H9 (cell line): ENCODE measurements at regions not wholly inside any gene's neighbourhood (a gene's known extent, or its start where the extent isn't known, plus 50 kb on each side); places are given as distances from the start of the nearest gene placed in this dataset.

Experiments
- DNase-seq: peaks from one replicate; pipeline ENCODE4 v3.0.0-alpha.2; 2017
- H2AFZ ChIP-seq: one replicate; pipeline ENCODE4 v1.6.1; 2013; ENCODE audit warnings: mild to moderate bottlenecking, low read length, control low read depth, moderate library complexity
- H2AK5ac ChIP-seq: 2 replicates; pipeline ENCODE4 v1.6.1; 2013; ENCODE audit warnings: low read length, control low read depth, mixed read lengths; ENCODE audit not compliant: insufficient read length
- H2BK120ac ChIP-seq: one replicate; pipeline ENCODE4 v1.6.1; 2013; ENCODE audit warnings: low read depth, mild to moderate bottlenecking, low read length, control low read depth, inconsistent platforms; ENCODE audit not compliant: poor library complexity, severe bottlenecking
- H2BK12ac ChIP-seq: 2 replicates; pipeline ENCODE4 v1.6.1; 2013; ENCODE audit warnings: low read length, control low read depth, mixed read lengths, low read depth; ENCODE audit not compliant: insufficient read length
- H2BK15ac ChIP-seq: 2 replicates; pipeline ENCODE4 v1.6.1; 2013; ENCODE audit warnings: low read depth, low read length, control low read depth
- H2BK20ac ChIP-seq: one replicate; pipeline ENCODE4 v1.6.1; 2013; ENCODE audit warnings: low read depth, mild to moderate bottlenecking, low read length, control low read depth, inconsistent platforms; ENCODE audit not compliant: poor library complexity, severe bottlenecking
- H2BK5ac ChIP-seq: 2 replicates; pipeline ENCODE4 v1.6.1; 2013; ENCODE audit warnings: low read length, control low read depth, mixed read lengths; ENCODE audit not compliant: insufficient read length
- H3K14ac ChIP-seq: 2 replicates; pipeline ENCODE4 v1.6.1; 2013; ENCODE audit warnings: low read length, control low read depth; ENCODE audit not compliant: insufficient read depth
- H3K18ac ChIP-seq: 2 replicates; pipeline ENCODE4 v1.6.1; 2013; ENCODE audit warnings: low read depth, mild to moderate bottlenecking, mixed read lengths, low read length, control low read depth; ENCODE audit not compliant: insufficient read length
- H3K23ac ChIP-seq: 2 replicates; pipeline ENCODE4 v1.6.1; 2013; ENCODE audit warnings: low read length, control low read depth, mixed read lengths, low read depth; ENCODE audit not compliant: insufficient read length
- H3K23me2 ChIP-seq: 2 replicates; pipeline ENCODE4 v1.6.1; 2013; ENCODE audit warnings: low read depth, mild to moderate bottlenecking, mixed read lengths, low read length, control low read depth; ENCODE audit not compliant: insufficient read length, poor library complexity, severe bottlenecking
- H3K27ac ChIP-seq: 2 replicates; pipeline ENCODE4 v1.5.1; 2013; ENCODE audit warnings: low read length, control low read depth, mixed read lengths, low read depth; ENCODE audit not compliant: insufficient read length
- H3K27me3 ChIP-seq: 2 replicates; pipeline ENCODE4 v1.6.1; 2013; ENCODE audit warnings: low read length, control low read depth, inconsistent platforms; ENCODE audit not compliant: insufficient read depth
- H3K4ac ChIP-seq: 2 replicates; pipeline ENCODE4 v1.6.1; 2013; ENCODE audit warnings: low read depth, mild to moderate bottlenecking, control low read depth, inconsistent platforms, low read length, moderate library complexity
- H3K4me1 ChIP-seq: 2 replicates; pipeline ENCODE4 v1.6.1; 2013; ENCODE audit warnings: low read length, control low read depth, inconsistent platforms; ENCODE audit not compliant: insufficient read depth
- H3K4me2 ChIP-seq: 2 replicates; pipeline ENCODE4 v1.6.1; 2013; ENCODE audit warnings: low read length, control low read depth, mixed read lengths; ENCODE audit not compliant: insufficient read length, insufficient read depth
- H3K56ac ChIP-seq: 2 replicates; pipeline ENCODE4 v1.6.1; 2013; ENCODE audit warnings: low read depth, mild to moderate bottlenecking, mixed read lengths, low read length, control low read depth; ENCODE audit not compliant: insufficient read length
- H3K79me1 ChIP-seq: 2 replicates; pipeline ENCODE4 v1.6.1; 2013; ENCODE audit warnings: low read depth, mild to moderate bottlenecking, moderate library complexity, low read length, control low read depth, inconsistent platforms; ENCODE audit not compliant: insufficient read depth, poor library complexity, severe bottlenecking
- H3K79me2 ChIP-seq: 2 replicates; pipeline ENCODE4 v1.6.1; 2013; ENCODE audit warnings: low read length, control low read depth, inconsistent platforms; ENCODE audit not compliant: insufficient read depth
- H3K9ac ChIP-seq: 2 replicates; pipeline ENCODE4 v1.6.1; 2013; ENCODE audit warnings: low read length, control low read depth, mixed read lengths; ENCODE audit not compliant: insufficient read length; ENCODE audit errors: extremely low read depth
- H3K9me3 ChIP-seq: one replicate; pipeline ENCODE4 v1.6.1; 2013; ENCODE audit warnings: low read depth, low read length, inconsistent platforms; ENCODE audit not compliant: control insufficient read depth
- H3T11ph ChIP-seq: one replicate; pipeline ENCODE4 v1.6.1; 2013; ENCODE audit warnings: mild to moderate bottlenecking, low read length, control low read depth, inconsistent platforms
- H4K20me1 ChIP-seq: one replicate; pipeline ENCODE4 v1.6.1; 2013; ENCODE audit not compliant: control insufficient read depth, insufficient read length, insufficient read depth
- H4K5ac ChIP-seq: 2 replicates; pipeline ENCODE4 v1.6.1; 2013; ENCODE audit warnings: low read depth, mild to moderate bottlenecking, mixed read lengths, low read length, control low read depth; ENCODE audit not compliant: insufficient read length
- H4K8ac ChIP-seq: replicated peaks from 2 replicates; pipeline ENCODE4 v1.6.1; 2013; ENCODE audit warnings: low read length, control low read depth, mixed read lengths, low read depth; ENCODE audit not compliant: insufficient read length
- H4K91ac ChIP-seq: 2 replicates; pipeline ENCODE4 v1.6.1; 2013; ENCODE audit warnings: low read depth, mild to moderate bottlenecking, moderate library complexity, mixed read lengths, low read length, control low read depth; ENCODE audit not compliant: insufficient read length
- H3K27ac Mint-ChIP-seq, 3 experiments: 2 replicates in 2 of 3; 3 replicates in 1 of 3; pipeline ENCODE4 v1.8.0; 2020 to 2021; ENCODE audit warnings: mixed read lengths in 3 of 3, mild to moderate bottlenecking in 1 of 3, moderate library complexity in 1 of 3
- H3K27me3 Mint-ChIP-seq: 2 replicates; pipeline ENCODE4 v1.8.0; 2021; ENCODE audit warnings: low read depth, mild to moderate bottlenecking, moderate library complexity, mixed read lengths
- H3K36me3 Mint-ChIP-seq, 3 experiments: 2 replicates in 2 of 3; 3 replicates in 1 of 3; pipeline ENCODE4 v1.8.0; 2020 to 2021; ENCODE audit warnings: low read depth in 3 of 3, mixed read lengths in 3 of 3; ENCODE audit not compliant: insufficient read depth in 1 of 3
- H3K4me1 Mint-ChIP-seq, 2 experiments: 2 replicates each; pipeline ENCODE4 v1.8.0; 2020; ENCODE audit warnings: mixed read lengths in 2 of 2
- H3K4me3 Mint-ChIP-seq, 2 experiments: 2 replicates in 1 of 2; 3 replicates in 1 of 2; pipeline ENCODE4 v1.8.0; 2020 to 2021; ENCODE audit warnings: mild to moderate bottlenecking in 2 of 2, mixed read lengths in 2 of 2, moderate library complexity in 1 of 2
- H3K9me3 Mint-ChIP-seq, 2 experiments: 2 replicates in 1 of 2; 3 replicates in 1 of 2; pipeline ENCODE4 v1.8.0; 2020; ENCODE audit warnings: mild to moderate bottlenecking in 2 of 2, mixed read lengths in 2 of 2, moderate library complexity in 1 of 2
- WGBS: extraction: QIAGEN DNeasy Blood & Tissue Kit; methylation state at CpG from one replicate; pipeline ENCODE4 v1.1.7; 2013; ENCODE audit warnings: missing lambda C conversion rate, low lambda C conversion rate, mixed read lengths; ENCODE audit not compliant: insufficient read length; ENCODE audit errors: extremely low coverage; 5-methylcytosine and 5-hydroxymethylcytosine counted together
- TF ChIP-seq, protein P1 (sequence below): fragments of 200-600 bp; sonication (generic); conservative IDR thresholded peaks from 3 replicates; pipeline ENCODE4 v1.8.0; 2021; ENCODE audit warnings: antibody characterized with exemption, mild to moderate bottlenecking

DNA sequence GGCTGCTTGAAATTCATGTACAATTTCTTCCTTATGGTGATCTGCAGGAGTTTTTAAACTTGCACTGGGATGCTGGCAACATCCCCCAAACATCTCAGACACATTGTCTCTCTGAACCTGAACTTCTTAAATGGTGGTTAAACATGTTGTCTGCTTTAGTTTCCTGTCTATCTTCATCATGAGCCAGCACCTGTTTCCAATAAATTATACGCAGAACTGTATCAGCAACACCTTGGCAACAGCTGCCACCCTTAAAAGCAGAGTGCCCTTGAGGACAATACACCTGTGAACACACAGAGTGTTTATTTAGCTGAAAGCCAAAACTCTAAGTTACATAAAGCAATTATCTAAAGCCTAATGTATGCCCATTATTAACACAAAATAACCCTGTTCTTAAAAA is 242.9 kb downstream of the WNT5A start:
- H3K4me1 Mint-ChIP-seq: peaks cover 13 to 21% of the 10 kb centered on the region in 2 experiments

More for the DNA sequence above, 242.9 kb downstream of the WNT5A start:
- no peak overlapping the region for H3K18ac ChIP-seq
- TF ChIP-seq, protein P1, sequence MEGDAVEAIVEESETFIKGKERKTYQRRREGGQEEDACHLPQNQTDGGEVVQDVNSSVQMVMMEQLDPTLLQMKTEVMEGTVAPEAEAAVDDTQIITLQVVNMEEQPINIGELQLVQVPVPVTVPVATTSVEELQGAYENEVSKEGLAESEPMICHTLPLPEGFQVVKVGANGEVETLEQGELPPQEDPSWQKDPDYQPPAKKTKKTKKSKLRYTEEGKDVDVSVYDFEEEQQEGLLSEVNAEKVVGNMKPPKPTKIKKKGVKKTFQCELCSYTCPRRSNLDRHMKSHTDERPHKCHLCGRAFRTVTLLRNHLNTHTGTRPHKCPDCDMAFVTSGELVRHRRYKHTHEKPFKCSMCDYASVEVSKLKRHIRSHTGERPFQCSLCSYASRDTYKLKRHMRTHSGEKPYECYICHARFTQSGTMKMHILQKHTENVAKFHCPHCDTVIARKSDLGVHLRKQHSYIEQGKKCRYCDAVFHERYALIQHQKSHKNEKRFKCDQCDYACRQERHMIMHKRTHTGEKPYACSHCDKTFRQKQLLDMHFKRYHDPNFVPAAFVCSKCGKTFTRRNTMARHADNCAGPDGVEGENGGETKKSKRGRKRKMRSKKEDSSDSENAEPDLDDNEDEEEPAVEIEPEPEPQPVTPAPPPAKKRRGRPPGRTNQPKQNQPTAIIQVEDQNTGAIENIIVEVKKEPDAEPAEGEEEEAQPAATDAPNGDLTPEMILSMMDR: no peak
- no peak overlapping the region for H2BK20ac ChIP-seq
- Mint-ChIP-seq H3K4me3 (no peak overlapping the region), H3K27me3 (no peaks in the 10 kb centered on the region), H3K36me3 (peaks cover 7 to 12% (median 7%) of the 10 kb centered on the region in 3 experiments; a peak in 6 of 7 replicates), H3K9me3 (peaks cover 10 to 12% of the 10 kb centered on the region in 2 experiments), H3K27ac (no peak overlapping the region)
- no peak for DNase-seq
- H2AK5ac ChIP-seq: no peak overlapping the region
- no peak overlapping the region for H4K5ac ChIP-seq
- H3K23ac ChIP-seq: no peak overlapping the region
- H2BK5ac ChIP-seq: no peak overlapping the region
- H2BK15ac ChIP-seq: no peak overlapping the region
- H2BK120ac ChIP-seq: no peak overlapping the region
- H4K91ac ChIP-seq: no peak overlapping the region
- H3K9ac ChIP-seq: no peak overlapping the region
- no peaks in the 10 kb centered on the region for H3K23me2 ChIP-seq
- no peak overlapping the region for H3K4me2 ChIP-seq
- no CpG with 5 or more reads among the region's 1 CpG for WGBS
- no peak overlapping the region for H3K27ac ChIP-seq
- H3K27me3 ChIP-seq: no peaks in the 10 kb centered on the region
- H3K79me1 ChIP-seq: no peaks in the 10 kb centered on the region
- no peak overlapping the region for H4K8ac ChIP-seq
- H3K14ac ChIP-seq: no peak overlapping the region
- no peaks in the 10 kb centered on the region for H4K20me1 ChIP-seq
- no peak overlapping the region for H3K4ac ChIP-seq
- no peaks in the 10 kb centered on the region for H3K4me1 ChIP-seq
- H3K9me3 ChIP-seq: no peaks in the 10 kb centered on the region
- no peak overlapping the region for H2BK12ac ChIP-seq
- H2AFZ ChIP-seq: no peak overlapping the region
- no peak overlapping the region for H3K56ac ChIP-seq
- no peak overlapping the region for H3T11ph ChIP-seq
- H3K79me2 ChIP-seq: no peaks in the 10 kb centered on the region
